Panc1 (cell line): ENCODE measurements at regions not wholly inside any gene's neighbourhood (a gene's known extent, or its start where the extent isn't known, plus 50 kb on each side); places are given as distances from the start of the nearest gene placed in this dataset.

Source experiments
- ATAC-seq: fragments of 200-7000 bp; cut with Tn5 transposase; 2 replicates; pipeline ENCODE4 v1.9.1; 2020; ENCODE audit warnings: mild to moderate bottlenecking, moderate library complexity
- BruUV-seq: library from RNA; stranded (reverse); fragments of 400-500 nt; replicated peaks from 2 replicates; lab custom pipeline; 2021; lab: Mats Ljungman, UMichigan
- CTCF ChIA-PET: fragments of 300-600 bp; sonication (Branson Sonifier 250); formaldehyde crosslinking; loops from one replicate; lab custom pipeline; 2022; ENCODE audit warnings: antibody characterized with exemption; lab: Charles Lee
- POLR2A ChIA-PET: fragments of 300-600 bp; sonication (Branson Sonifier 250); formaldehyde crosslinking; loops from one replicate; lab custom pipeline; 2022; ENCODE audit warnings: antibody characterized with exemption; lab: Charles Lee
- DNase-seq: peaks from one replicate; pipeline ENCODE4 v3.0.0-alpha.2; 2010; ENCODE audit warnings: low read depth, low spot score
- H3K27ac ChIP-seq: 2 replicates; pipeline ENCODE4 v1.5.1; 2011; ENCODE audit warnings: mild to moderate bottlenecking, low read length, inconsistent platforms
- H3K27me3 ChIP-seq: fragments of 200-500 bp; sonication (Bioruptor generic); 2 replicates; pipeline ENCODE4 v1.6.0; 2014; ENCODE audit warnings: low read length, inconsistent platforms; ENCODE audit not compliant: control insufficient read depth, insufficient read depth
- H3K36me3 ChIP-seq: fragments of 200-500 bp; sonication (Bioruptor generic); 2 replicates; pipeline ENCODE4 v1.5.1; 2014; ENCODE audit warnings: inconsistent platforms, mild to moderate bottlenecking, low read length, moderate library complexity; ENCODE audit not compliant: control insufficient read depth, insufficient read depth
- H3K4me1 ChIP-seq: 2 replicates; pipeline ENCODE4 v1.5.1; 2011; ENCODE audit warnings: inconsistent platforms, mild to moderate bottlenecking, low read length, moderate library complexity; ENCODE audit not compliant: control insufficient read depth, insufficient read depth
- H3K4me3 ChIP-seq, 2 experiments: 2 replicates each; pipeline ENCODE4 v1.5.1; 2011 to 2012; ENCODE audit warnings: low read depth in 2 of 2, low read length in 2 of 2, mild to moderate bottlenecking in 2 of 2, inconsistent platforms in 1 of 2, moderate library complexity in 1 of 2
- H3K9me3 ChIP-seq: fragments of 200-500 bp; sonication (Bioruptor generic); 2 replicates; pipeline ENCODE4 v1.5.1; 2014; ENCODE audit warnings: low read depth, mild to moderate bottlenecking, inconsistent platforms, low read length, moderate library complexity; ENCODE audit not compliant: control insufficient read depth, insufficient read depth
- POLR2AphosphoS5 ChIP-seq: IDR thresholded peaks from 2 replicates; pipeline ENCODE4 v1.6.1; 2012; ENCODE audit warnings: mild to moderate bottlenecking, low read depth, low read length, moderate library complexity
- SIN3A ChIP-seq: IDR thresholded peaks from 2 replicates; pipeline ENCODE4 v1.6.1; 2012; ENCODE audit warnings: low read depth, mild to moderate bottlenecking, low read length, moderate library complexity, borderline replicate concordance; ENCODE audit not compliant: insufficient read depth
- TCF7L2 ChIP-seq: IDR thresholded peaks from 2 replicates; pipeline ENCODE4 v1.6.1; 2011; ENCODE audit warnings: mild to moderate bottlenecking, low read depth, low read length, inconsistent platforms
- in situ Hi-C: cut with HindIII; loops from 2 replicates; pipeline ENCODE4 v1.10.0; 2016; ENCODE audit warnings: low sequenced_read_pairs, low pct_unique_long_range_greater_than_20kb
- intact Hi-C: fragments of 100-400 bp; cut with micrococcal nuclease; formaldehyde crosslinking; loops from one replicate; pipeline ENCODE4 v1.10.0; 2022; ENCODE audit not compliant: unreplicated experiment
- TF ChIP-seq, protein P1 (sequence below): fragments of 450-650 bp; IDR thresholded peaks from 2 replicates; pipeline ENCODE4 v1.5.1; 2017; ENCODE audit warnings: mild to moderate bottlenecking
- TF ChIP-seq, protein P2 (sequence below), 2 experiments: IDR thresholded peaks; 2 replicates each; pipeline ENCODE4 v1.6.1; 2011 to 2012; ENCODE audit warnings: low read depth in 2 of 2, control low read depth in 1 of 2, low read length in 1 of 2, mild to moderate bottlenecking in 1 of 2, moderate library complexity in 1 of 2; ENCODE audit not compliant: insufficient read depth in 1 of 2

DNA sequence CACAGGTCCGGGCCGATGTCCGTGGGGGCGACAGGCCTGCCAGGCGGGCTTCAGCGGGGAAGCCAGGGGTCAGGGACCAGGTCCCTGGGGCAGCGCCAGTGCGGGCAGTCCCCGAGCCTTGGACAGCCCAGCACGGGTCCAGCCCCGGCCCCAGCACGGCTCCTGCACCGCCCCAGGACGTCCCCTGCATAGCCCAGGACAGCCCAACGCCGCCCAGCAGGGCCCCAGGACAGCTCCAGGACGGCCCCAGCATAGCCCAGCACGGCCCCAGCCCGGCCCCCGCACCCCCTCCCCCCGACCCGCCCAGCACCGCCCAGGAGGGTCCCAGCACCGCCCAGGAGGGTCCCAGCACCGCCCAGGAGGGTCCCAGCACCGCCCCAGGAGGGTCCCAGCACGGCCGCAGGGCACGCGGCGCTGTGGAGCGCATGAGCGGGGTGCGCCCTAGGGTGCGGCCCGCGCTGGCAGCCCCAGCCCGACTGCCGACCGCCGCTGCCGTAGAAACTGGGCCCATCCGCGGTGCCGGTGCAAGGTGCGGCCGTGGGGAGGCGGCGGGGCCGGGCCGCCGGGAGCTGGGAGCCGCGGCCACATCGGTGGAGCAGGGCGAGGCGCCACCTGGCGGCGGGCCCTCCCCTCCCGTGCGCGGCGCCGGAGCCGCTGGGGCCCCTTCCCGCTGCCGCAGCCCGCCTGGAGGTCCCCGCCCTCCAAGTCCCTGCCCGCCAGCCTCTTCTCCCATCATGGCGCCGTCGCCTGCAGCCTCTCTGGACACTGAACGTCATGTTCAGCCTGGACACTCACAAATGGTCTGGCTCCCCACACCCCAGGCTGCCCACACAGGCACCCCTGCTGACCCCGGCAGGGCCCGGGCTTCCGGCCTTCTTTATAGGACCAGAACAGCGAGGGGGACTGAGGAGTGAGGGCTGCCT is 106.8 kb upstream of the NKX1-1 start:
- ChIA-PET CTCF (no interaction called here), POLR2A (no interaction called here)
- TF ChIP-seq, protein P1, sequence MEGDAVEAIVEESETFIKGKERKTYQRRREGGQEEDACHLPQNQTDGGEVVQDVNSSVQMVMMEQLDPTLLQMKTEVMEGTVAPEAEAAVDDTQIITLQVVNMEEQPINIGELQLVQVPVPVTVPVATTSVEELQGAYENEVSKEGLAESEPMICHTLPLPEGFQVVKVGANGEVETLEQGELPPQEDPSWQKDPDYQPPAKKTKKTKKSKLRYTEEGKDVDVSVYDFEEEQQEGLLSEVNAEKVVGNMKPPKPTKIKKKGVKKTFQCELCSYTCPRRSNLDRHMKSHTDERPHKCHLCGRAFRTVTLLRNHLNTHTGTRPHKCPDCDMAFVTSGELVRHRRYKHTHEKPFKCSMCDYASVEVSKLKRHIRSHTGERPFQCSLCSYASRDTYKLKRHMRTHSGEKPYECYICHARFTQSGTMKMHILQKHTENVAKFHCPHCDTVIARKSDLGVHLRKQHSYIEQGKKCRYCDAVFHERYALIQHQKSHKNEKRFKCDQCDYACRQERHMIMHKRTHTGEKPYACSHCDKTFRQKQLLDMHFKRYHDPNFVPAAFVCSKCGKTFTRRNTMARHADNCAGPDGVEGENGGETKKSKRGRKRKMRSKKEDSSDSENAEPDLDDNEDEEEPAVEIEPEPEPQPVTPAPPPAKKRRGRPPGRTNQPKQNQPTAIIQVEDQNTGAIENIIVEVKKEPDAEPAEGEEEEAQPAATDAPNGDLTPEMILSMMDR = peak; percentile 91
- no peak for TF ChIP-seq TCF7L2
- Histone ChIP-seq H3K9me3 (no peaks in the 10 kb centered on the region), H3K4me1 (no peaks in the 10 kb centered on the region), H3K27me3 (no peaks in the 10 kb centered on the region), H3K27ac (no peak overlapping the region), H3K36me3 (no peaks in the 10 kb centered on the region), H3K4me3 (peak overlapping the region in 1 of 2 experiments; percentile 9; a peak in 2 of 4 replicates)
- in situ Hi-C loops = no loop called here
- intact Hi-C loops = loop anchor here (5.0 kb wide), 1 partner anchor 156 kb away; no protein-coding TSS in a partner anchor
- DNase-seq (no peak), ATAC-seq (peak; percentile 95)
- no TSS peak for BruUV-seq

DNA sequence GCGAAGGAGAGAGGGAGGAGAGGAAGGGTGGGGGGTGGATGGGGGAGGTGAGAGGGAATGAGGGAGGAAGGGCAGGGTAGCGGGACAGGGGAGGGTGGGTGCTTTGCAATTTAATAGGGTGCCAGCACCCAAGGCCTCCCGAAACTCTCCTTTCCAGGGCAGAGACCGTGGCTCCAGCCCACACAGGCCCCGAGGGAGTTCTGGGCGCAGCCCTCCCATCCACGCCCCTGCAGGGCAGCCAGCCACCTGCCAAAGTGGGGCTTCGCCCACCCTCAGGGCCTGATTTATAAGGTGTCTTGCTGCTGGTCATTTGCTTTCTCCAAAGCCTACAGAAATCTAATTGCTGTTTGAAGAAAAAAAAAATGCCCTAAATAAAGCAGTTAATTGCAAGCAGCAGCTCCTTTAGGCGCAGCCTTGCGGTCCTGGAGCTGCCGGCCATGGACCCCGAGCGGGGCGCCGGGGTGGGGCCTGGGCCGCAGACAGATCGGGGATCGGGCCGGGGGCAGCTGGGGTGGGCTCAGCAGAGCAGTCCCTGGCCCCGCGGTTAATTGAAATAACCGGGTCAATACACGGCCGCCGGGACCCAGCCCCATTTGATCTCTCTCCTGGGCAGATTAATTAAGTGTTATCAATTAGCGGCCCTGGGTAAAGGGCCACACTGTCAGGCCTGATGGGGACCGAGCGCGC is 106.0 kb upstream of the NKX1-1 start:
- TF ChIP-seq, protein P2, sequence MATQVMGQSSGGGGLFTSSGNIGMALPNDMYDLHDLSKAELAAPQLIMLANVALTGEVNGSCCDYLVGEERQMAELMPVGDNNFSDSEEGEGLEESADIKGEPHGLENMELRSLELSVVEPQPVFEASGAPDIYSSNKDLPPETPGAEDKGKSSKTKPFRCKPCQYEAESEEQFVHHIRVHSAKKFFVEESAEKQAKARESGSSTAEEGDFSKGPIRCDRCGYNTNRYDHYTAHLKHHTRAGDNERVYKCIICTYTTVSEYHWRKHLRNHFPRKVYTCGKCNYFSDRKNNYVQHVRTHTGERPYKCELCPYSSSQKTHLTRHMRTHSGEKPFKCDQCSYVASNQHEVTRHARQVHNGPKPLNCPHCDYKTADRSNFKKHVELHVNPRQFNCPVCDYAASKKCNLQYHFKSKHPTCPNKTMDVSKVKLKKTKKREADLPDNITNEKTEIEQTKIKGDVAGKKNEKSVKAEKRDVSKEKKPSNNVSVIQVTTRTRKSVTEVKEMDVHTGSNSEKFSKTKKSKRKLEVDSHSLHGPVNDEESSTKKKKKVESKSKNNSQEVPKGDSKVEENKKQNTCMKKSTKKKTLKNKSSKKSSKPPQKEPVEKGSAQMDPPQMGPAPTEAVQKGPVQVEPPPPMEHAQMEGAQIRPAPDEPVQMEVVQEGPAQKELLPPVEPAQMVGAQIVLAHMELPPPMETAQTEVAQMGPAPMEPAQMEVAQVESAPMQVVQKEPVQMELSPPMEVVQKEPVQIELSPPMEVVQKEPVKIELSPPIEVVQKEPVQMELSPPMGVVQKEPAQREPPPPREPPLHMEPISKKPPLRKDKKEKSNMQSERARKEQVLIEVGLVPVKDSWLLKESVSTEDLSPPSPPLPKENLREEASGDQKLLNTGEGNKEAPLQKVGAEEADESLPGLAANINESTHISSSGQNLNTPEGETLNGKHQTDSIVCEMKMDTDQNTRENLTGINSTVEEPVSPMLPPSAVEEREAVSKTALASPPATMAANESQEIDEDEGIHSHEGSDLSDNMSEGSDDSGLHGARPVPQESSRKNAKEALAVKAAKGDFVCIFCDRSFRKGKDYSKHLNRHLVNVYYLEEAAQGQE (IDR thresholded peaks at IDR 0.05; ENCODE audit: insufficient read depth in 1 of 2, low read depth in 2 of 2, low read length in 1 of 2) = no peak
- TF ChIP-seq POLR2AphosphoS5 = no peak
- TF ChIP-seq SIN3A = no peak
- TF ChIP-seq, protein P1 = no peak
- no peak for TF ChIP-seq TCF7L2
- ATAC-seq = no peak
- Histone ChIP-seq H3K9me3 (no peaks in the 10 kb centered on the region), H3K4me3 (no peak overlapping the region), H3K36me3 (no peaks in the 10 kb centered on the region), H3K27me3 (no peaks in the 10 kb centered on the region), H3K4me1 (no peaks in the 10 kb centered on the region), H3K27ac (no peak overlapping the region)
- in situ Hi-C loops = no loop called here
- DNase-seq = no peak
- intact Hi-C loops = loop anchor here (5.0 kb wide), 1 partner anchor 155 kb away; no protein-coding TSS in a partner anchor
- ChIA-PET CTCF (no interaction called here), POLR2A (no interaction called here)
- no TSS peak for BruUV-seq
